SK-N-SH (cell line): ENCODE measurements at regions not wholly inside any gene's neighbourhood (a gene's known extent, or its start where the extent isn't known, plus 50 kb on each side); places are given as distances from the start of the nearest gene placed in this dataset.

Experiments used
- CTCF ChIA-PET: fragments of 300-600, 350-600 bp; formaldehyde crosslinking; extraction: SDS; loops from one replicate; lab custom pipeline; 2021; lab: Yijun Ruan, JAX
- POLR2A ChIA-PET: fragments of 350-600 bp; sonication (Branson Sonifier 250); formaldehyde crosslinking; extraction: SDS; loops from one replicate; lab custom pipeline; 2020; ENCODE audit warnings: antibody characterized with exemption, inconsistent platforms; lab: Yijun Ruan, JAX
- DNase-seq: peaks from one replicate; pipeline ENCODE4 v3.0.0; 2012
- H2AFZ ChIP-seq: fragments of 200-600 bp; sonication (generic); 2 replicates; pipeline ENCODE4 v1.8.1; 2016; ENCODE audit warnings: antibody characterized with exemption, mild to moderate bottlenecking, low read depth
- H3F3A ChIP-seq: fragments of 200-600 bp; sonication (generic); replicated peaks from 2 replicates; pipeline ENCODE3; 2016; ENCODE audit warnings: antibody characterized with exemption, mild to moderate bottlenecking; ENCODE audit not compliant: insufficient read depth
- H3K27ac ChIP-seq, 2 experiments: fragments of 200-500 bp in 1 of 2; fragments of 200-600 bp in 1 of 2; sonication (Bioruptor generic) in 1 of 2; sonication (generic), shearing (Covaris generic) in 1 of 2; 2 replicates each; pipeline versions ENCODE4 v1.5.1 to v1.6.1; 2014 to 2016; ENCODE audit warnings: low read depth in 2 of 2, inconsistent platforms in 1 of 2, low read length in 1 of 2, mild to moderate bottlenecking in 1 of 2, mixed read lengths in 1 of 2
- H3K27me3 ChIP-seq: fragments of 200-600 bp; sonication (generic), shearing (Covaris generic); 2 replicates; pipeline ENCODE4 v1.6.1; 2016; ENCODE audit warnings: mixed run types; ENCODE audit not compliant: insufficient read depth
- H3K36me3 ChIP-seq, 2 experiments: fragments of 200-500 bp in 1 of 2; fragments of 200-600 bp in 1 of 2; sonication (Bioruptor generic) in 1 of 2; sonication (generic) in 1 of 2; replicated peaks in 1 of 2; 2 replicates each; pipeline versions ENCODE3 to v1.5.1; 2014 to 2016; ENCODE audit warnings: low read length in 1 of 2, mild to moderate bottlenecking in 1 of 2; ENCODE audit not compliant: insufficient read depth in 2 of 2, control insufficient read depth in 1 of 2
- H3K4me1 ChIP-seq, 2 experiments: fragments of 200-500 bp in 1 of 2; fragments of 200-600 bp in 1 of 2; sonication (Bioruptor generic) in 1 of 2; sonication (generic), shearing (Covaris generic) in 1 of 2; 2 replicates each; pipeline versions ENCODE4 v1.5.1 to v1.6.1; 2014 to 2016; ENCODE audit warnings: low read depth in 1 of 2, low read length in 1 of 2, mixed run types in 1 of 2; ENCODE audit not compliant: insufficient read depth in 2 of 2, control insufficient read depth in 1 of 2
- H3K4me2 ChIP-seq: fragments of 200-600 bp; sonication (generic), shearing (Covaris generic); 2 replicates; pipeline ENCODE4 v1.6.1; 2017; ENCODE audit warnings: mixed run types
- H3K4me3 ChIP-seq, 2 experiments: fragments of 200-500 bp in 1 of 2; fragments of 200-600 bp in 1 of 2; sonication (Bioruptor generic) in 1 of 2; sonication (generic), shearing (Covaris generic) in 1 of 2; 2 replicates each; pipeline versions ENCODE4 v1.5.1 to v1.8.1; 2014 to 2016; ENCODE audit warnings: low read depth in 2 of 2, inconsistent platforms in 1 of 2, low read length in 1 of 2, mild to moderate bottlenecking in 1 of 2, mixed read lengths in 1 of 2, moderate library complexity in 1 of 2
- H3K79me2 ChIP-seq: fragments of 200-600 bp; sonication (generic); 2 replicates; pipeline ENCODE4 v1.8.1; 2017; ENCODE audit warnings: mild to moderate bottlenecking; ENCODE audit not compliant: insufficient read depth
- H3K9ac ChIP-seq: fragments of 200-600 bp; sonication (generic); 2 replicates; pipeline ENCODE4 v1.6.1; 2017; ENCODE audit warnings: mixed run types
- H3K9me2 ChIP-seq: fragments of 200-600 bp; sonication (generic); 2 replicates; pipeline ENCODE4 v1.6.1; 2017; ENCODE audit warnings: mixed run types
- H3K9me3 ChIP-seq: fragments of 200-600 bp; sonication (generic); 2 replicates; pipeline ENCODE4 v1.6.1; 2017; ENCODE audit warnings: mixed run types, mild to moderate bottlenecking, moderate library complexity
- H4K20me1 ChIP-seq: fragments of 200-600 bp; sonication (generic); 2 replicates; pipeline ENCODE4 v1.6.1; 2017; ENCODE audit warnings: mild to moderate bottlenecking, mixed run types; ENCODE audit not compliant: insufficient read depth
- CHD2 ChIP-seq: fragments of 150-350 bp; IDR thresholded peaks from 2 replicates; pipeline ENCODE4 v1.6.1; 2018; ENCODE audit warnings: low read length; ENCODE audit not compliant: partially characterized antibody
- ELF1 ChIP-seq: IDR thresholded peaks from 2 replicates; pipeline ENCODE4 v1.4.0; 2012
- FOXJ3 ChIP-seq: sonication (generic); formaldehyde crosslinking; IDR thresholded peaks from 2 replicates; pipeline ENCODE4 v1.5.1; 2020; ENCODE audit warnings: mild to moderate bottlenecking, missing genetic modification reagents
- NFIC ChIP-seq: IDR thresholded peaks from 2 replicates; pipeline ENCODE4 v1.4.0; 2012; ENCODE audit warnings: borderline replicate concordance
- POLR2AphosphoS5 ChIP-seq: IDR thresholded peaks from 2 replicates; pipeline ENCODE4 v1.6.1; 2012; ENCODE audit warnings: low read depth, low read length
- RCOR1 ChIP-seq: fragments of 150-350 bp; IDR thresholded peaks from 2 replicates; pipeline ENCODE4 v1.6.1; 2017; ENCODE audit warnings: antibody characterized with exemption, low read length
- TCF12 ChIP-seq: IDR thresholded peaks from 2 replicates; pipeline ENCODE4 v1.4.0; 2012
- TEAD4 ChIP-seq: IDR thresholded peaks from 2 replicates; pipeline ENCODE4 v1.4.0; 2012; ENCODE audit warnings: mild to moderate bottlenecking, borderline replicate concordance; ENCODE audit not compliant: insufficient read depth
- USF1 ChIP-seq: IDR thresholded peaks from 2 replicates; pipeline ENCODE4 v1.4.0; 2012; ENCODE audit warnings: low read depth, borderline replicate concordance
- TF ChIP-seq, protein P1 (sequence below): IDR thresholded peaks from 2 replicates; pipeline ENCODE4 v1.6.1; 2012; ENCODE audit warnings: mild to moderate bottlenecking, low read depth, low read length, moderate library complexity
- TF ChIP-seq, protein P2 (sequence below): IDR thresholded peaks from 2 replicates; pipeline ENCODE4 v1.4.0; 2012; ENCODE audit warnings: low read depth, borderline replicate concordance
- TF ChIP-seq, protein P3 (sequence below): IDR thresholded peaks from 2 replicates; pipeline ENCODE4 v1.4.0; 2012; ENCODE audit warnings: low read depth

DNA sequence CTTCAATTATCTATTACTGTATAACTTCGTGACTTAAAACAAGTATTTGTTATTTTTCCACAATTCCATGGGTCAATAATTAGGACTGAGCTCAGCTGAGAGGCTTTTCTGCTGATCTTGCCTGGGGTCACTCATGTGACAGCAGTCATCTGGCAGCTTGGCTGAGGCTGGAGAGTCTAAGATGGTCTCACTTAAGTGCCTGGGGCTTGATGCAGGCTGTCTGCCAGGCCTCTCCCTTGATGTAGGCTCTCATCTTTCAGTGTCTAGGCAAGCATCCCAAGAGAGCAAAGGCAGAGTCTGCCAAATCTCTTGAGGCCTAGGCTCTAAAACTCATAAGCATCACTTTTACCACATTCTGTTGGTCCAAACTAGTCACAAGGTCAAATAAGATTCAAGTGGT lies 93.2 kb downstream of the NKX2-1 start (continued):
- TF ChIP-seq, protein P1, sequence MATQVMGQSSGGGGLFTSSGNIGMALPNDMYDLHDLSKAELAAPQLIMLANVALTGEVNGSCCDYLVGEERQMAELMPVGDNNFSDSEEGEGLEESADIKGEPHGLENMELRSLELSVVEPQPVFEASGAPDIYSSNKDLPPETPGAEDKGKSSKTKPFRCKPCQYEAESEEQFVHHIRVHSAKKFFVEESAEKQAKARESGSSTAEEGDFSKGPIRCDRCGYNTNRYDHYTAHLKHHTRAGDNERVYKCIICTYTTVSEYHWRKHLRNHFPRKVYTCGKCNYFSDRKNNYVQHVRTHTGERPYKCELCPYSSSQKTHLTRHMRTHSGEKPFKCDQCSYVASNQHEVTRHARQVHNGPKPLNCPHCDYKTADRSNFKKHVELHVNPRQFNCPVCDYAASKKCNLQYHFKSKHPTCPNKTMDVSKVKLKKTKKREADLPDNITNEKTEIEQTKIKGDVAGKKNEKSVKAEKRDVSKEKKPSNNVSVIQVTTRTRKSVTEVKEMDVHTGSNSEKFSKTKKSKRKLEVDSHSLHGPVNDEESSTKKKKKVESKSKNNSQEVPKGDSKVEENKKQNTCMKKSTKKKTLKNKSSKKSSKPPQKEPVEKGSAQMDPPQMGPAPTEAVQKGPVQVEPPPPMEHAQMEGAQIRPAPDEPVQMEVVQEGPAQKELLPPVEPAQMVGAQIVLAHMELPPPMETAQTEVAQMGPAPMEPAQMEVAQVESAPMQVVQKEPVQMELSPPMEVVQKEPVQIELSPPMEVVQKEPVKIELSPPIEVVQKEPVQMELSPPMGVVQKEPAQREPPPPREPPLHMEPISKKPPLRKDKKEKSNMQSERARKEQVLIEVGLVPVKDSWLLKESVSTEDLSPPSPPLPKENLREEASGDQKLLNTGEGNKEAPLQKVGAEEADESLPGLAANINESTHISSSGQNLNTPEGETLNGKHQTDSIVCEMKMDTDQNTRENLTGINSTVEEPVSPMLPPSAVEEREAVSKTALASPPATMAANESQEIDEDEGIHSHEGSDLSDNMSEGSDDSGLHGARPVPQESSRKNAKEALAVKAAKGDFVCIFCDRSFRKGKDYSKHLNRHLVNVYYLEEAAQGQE = no peak
- TF ChIP-seq, all 33 proteins: peak for 0

DNA sequence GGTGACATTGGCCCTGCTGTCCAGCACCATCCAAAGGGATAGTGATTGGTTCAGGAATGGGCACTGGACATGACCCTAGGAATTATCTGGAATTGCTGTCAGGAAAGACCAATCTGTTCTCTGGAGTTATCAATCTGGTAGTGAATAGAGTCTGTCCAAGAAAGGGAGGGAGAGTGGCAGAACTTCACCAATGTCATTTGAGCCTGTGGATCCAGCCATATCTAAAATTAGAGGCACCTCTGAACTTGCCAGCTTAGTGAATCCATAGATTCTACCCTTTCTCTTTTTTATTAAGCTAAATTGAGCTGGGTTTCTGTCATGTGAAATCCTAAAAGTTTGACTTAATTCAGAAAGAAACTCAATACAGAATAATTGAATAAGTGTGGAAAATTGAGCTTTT lies 93.9 kb downstream of the NKX2-1 start:
- H4K20me1 ChIP-seq = no peaks in the 10 kb centered on the region
- TF ChIP-seq FOXJ3 (CRISPR knock-in tag) (no peak), USF1 (no peak), TEAD4 (no peak), NFIC (no peak), CHD2 (no peak), ELF1 (no peak), POLR2AphosphoS5 (no peak), TCF12 (no peak), RCOR1 (no peak)
- TF ChIP-seq, protein P2, sequence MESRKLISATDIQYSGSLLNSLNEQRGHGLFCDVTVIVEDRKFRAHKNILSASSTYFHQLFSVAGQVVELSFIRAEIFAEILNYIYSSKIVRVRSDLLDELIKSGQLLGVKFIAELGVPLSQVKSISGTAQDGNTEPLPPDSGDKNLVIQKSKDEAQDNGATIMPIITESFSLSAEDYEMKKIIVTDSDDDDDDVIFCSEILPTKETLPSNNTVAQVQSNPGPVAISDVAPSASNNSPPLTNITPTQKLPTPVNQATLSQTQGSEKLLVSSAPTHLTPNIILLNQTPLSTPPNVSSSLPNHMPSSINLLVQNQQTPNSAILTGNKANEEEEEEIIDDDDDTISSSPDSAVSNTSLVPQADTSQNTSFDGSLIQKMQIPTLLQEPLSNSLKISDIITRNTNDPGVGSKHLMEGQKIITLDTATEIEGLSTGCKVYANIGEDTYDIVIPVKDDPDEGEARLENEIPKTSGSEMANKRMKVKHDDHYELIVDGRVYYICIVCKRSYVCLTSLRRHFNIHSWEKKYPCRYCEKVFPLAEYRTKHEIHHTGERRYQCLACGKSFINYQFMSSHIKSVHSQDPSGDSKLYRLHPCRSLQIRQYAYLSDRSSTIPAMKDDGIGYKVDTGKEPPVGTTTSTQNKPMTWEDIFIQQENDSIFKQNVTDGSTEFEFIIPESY = no peak
- TF ChIP-seq, protein P3, sequence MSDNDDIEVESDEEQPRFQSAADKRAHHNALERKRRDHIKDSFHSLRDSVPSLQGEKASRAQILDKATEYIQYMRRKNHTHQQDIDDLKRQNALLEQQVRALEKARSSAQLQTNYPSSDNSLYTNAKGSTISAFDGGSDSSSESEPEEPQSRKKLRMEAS = no peak
- no peaks in the 10 kb centered on the region for H3K9me2 ChIP-seq
- no peaks in the 10 kb centered on the region for H3K4me1 ChIP-seq
- ChIA-PET POLR2A (no interaction called here), CTCF (no interaction called here)
- DNase-seq = no peak
- no peak overlapping the region for H3K4me3 ChIP-seq
- H2AFZ ChIP-seq = no peak overlapping the region
- H3K27me3 ChIP-seq = no peaks in the 10 kb centered on the region
- H3F3A ChIP-seq = no peaks in the 10 kb centered on the region
- H3K27ac ChIP-seq = no peak overlapping the region
- no peak overlapping the region for H3K9ac ChIP-seq
- no peaks in the 10 kb centered on the region for H3K36me3 ChIP-seq
- H3K79me2 ChIP-seq = no peaks in the 10 kb centered on the region
- no peaks in the 10 kb centered on the region for H3K9me3 ChIP-seq
- no peak overlapping the region for H3K4me2 ChIP-seq
